AG04450 (cell line): ENCODE measurements at regions not wholly inside any gene's neighbourhood (a gene's known extent, or its start where the extent isn't known, plus 50 kb on each side); places are given as distances from the start of the nearest gene placed in this dataset.

Source experiments
- CTCF ChIA-PET: fragments of 300-600, 350-600 bp; formaldehyde crosslinking; extraction: SDS; loops from one replicate; lab custom pipeline; 2022; ENCODE audit warnings: antibody characterized with exemption, inconsistent platforms; lab: Charles Lee
- POLR2A ChIA-PET: fragments of 350-600 bp; formaldehyde crosslinking; extraction: SDS; loops from one replicate; lab custom pipeline; 2021; ENCODE audit warnings: antibody characterized with exemption, inconsistent platforms; lab: Yijun Ruan, JAX
- DNase-seq: peaks from one replicate; pipeline ENCODE4 v3.0.0-alpha.2; 2011; ENCODE audit warnings: low read depth, low spot score
- H3K27ac ChIP-seq: one replicate; pipeline ENCODE4 v1.5.1; 2012; ENCODE audit warnings: low read depth, low read length, control low read depth
- H3K27me3 ChIP-seq: one replicate; pipeline ENCODE4 v1.6.0; 2012; ENCODE audit warnings: low read length; ENCODE audit not compliant: control insufficient read depth, insufficient read depth
- H3K4me3 ChIP-seq: 2 replicates; pipeline ENCODE4 v1.5.1; 2011; ENCODE audit warnings: mild to moderate bottlenecking, low read depth, low read length, control low read depth
- H3K9me3 ChIP-seq: 2 replicates; pipeline ENCODE4 v1.5.1; 2012; ENCODE audit warnings: low read length; ENCODE audit not compliant: control insufficient read depth, insufficient read depth
- TF ChIP-seq, protein P1 (sequence below): IDR thresholded peaks from 2 replicates; pipeline ENCODE4 v1.5.1; 2011; ENCODE audit warnings: low read depth, low read length, control low read depth, inconsistent platforms

DNA sequence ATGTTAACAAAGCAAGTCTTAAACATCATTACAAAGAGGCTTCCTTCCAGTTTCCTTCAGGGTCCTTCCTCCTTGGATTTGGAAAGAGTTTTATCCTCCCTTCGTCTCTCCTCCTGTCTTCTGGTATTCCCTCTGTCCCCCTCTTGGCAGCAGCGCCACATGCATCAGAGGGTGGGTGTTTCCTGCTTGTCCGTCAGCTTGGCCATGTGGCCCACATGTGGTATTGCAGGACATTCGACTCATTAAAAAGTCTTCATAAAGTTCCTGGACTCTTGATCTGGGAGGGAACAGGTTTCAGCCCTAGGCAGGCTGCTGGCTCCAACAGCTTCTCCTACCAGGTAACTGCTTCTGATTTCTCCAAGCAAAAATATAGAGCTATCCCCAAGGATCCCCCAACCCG, 189.8 kb downstream of the CSNK2A3 start:
- CTCF ChIA-PET, result no interaction called here

GRCh38 chr11:11157185-11157584, 195.9 kb downstream of the CSNK2A3 start:
- TF ChIP-seq, protein P1, sequence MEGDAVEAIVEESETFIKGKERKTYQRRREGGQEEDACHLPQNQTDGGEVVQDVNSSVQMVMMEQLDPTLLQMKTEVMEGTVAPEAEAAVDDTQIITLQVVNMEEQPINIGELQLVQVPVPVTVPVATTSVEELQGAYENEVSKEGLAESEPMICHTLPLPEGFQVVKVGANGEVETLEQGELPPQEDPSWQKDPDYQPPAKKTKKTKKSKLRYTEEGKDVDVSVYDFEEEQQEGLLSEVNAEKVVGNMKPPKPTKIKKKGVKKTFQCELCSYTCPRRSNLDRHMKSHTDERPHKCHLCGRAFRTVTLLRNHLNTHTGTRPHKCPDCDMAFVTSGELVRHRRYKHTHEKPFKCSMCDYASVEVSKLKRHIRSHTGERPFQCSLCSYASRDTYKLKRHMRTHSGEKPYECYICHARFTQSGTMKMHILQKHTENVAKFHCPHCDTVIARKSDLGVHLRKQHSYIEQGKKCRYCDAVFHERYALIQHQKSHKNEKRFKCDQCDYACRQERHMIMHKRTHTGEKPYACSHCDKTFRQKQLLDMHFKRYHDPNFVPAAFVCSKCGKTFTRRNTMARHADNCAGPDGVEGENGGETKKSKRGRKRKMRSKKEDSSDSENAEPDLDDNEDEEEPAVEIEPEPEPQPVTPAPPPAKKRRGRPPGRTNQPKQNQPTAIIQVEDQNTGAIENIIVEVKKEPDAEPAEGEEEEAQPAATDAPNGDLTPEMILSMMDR, result peak; percentile 59
- POLR2A ChIA-PET, result no interaction called here
- no peaks in the 10 kb centered on the region for H3K9me3 ChIP-seq
- no peak overlapping the region for H3K27ac ChIP-seq
- CTCF ChIA-PET, result interaction anchor here (0.7 to 2.9 kb wide), 6 partner anchors 10 to 630 kb away, joined by 3 to 21 read pairs (median 4); no protein-coding TSS in a partner anchor
- no peak for DNase-seq
- H3K4me3 ChIP-seq, result no peak overlapping the region
- H3K27me3 ChIP-seq, result peaks cover 15% of the 10 kb centered on the region

More for the DNA sequence above, 189.8 kb downstream of the CSNK2A3 start:
- DNase-seq, result no peak
- H3K4me3 ChIP-seq, result no peak overlapping the region
- no peak overlapping the region for H3K27ac ChIP-seq
- POLR2A ChIA-PET, result no interaction called here
- H3K27me3 ChIP-seq, result peaks cover 17% of the 10 kb centered on the region
- TF ChIP-seq, protein P1, result peak; percentile 24
- H3K9me3 ChIP-seq, result no peaks in the 10 kb centered on the region

GRCh38 chr11:11155962-11156815, 196.9 kb downstream of the CSNK2A3 start:
- POLR2A ChIA-PET, result no interaction called here
- CTCF ChIA-PET, result interaction anchor here (1.0 to 2.9 kb wide), 3 partner anchors 9 to 129 kb away, joined by 3 to 21 read pairs (median 4); no protein-coding TSS in a partner anchor
- TF ChIP-seq, protein P1, result peak; percentile 45

GRCh38 chr11:11152877-11153276, 200.2 kb downstream of the CSNK2A3 start:
- Histone ChIP-seq H3K27ac (no peak overlapping the region), H3K4me3 (no peak overlapping the region), H3K9me3 (no peaks in the 10 kb centered on the region), H3K27me3 (peaks cover 15% of the 10 kb centered on the region)
- no peak for DNase-seq
- ChIA-PET CTCF (interaction anchor here (1.0 kb wide), 1 partner anchor 219 kb away, joined by 3 read pairs; no protein-coding TSS in a partner anchor), POLR2A (no interaction called here)
- TF ChIP-seq, protein P1, result no peak

More at GRCh38 chr11:11155962-11156815, 196.9 kb downstream of the CSNK2A3 start:
- no peak overlapping the region for H3K4me3 ChIP-seq
- DNase-seq, result no peak
- no peak overlapping the region for H3K27ac ChIP-seq
- H3K27me3 ChIP-seq, result peaks cover 15% of the 10 kb centered on the region
- no peaks in the 10 kb centered on the region for H3K9me3 ChIP-seq
